NCI-H2196 (cell line): ENCODE measurements at regions not wholly inside any gene's neighbourhood (a gene's known extent, or its start where the extent isn't known, plus 50 kb on each side); places are given as distances from the start of the nearest gene placed in this dataset.

Source experiments
- DNase-seq: peaks from one replicate; lab custom pipeline; 2025; ENCODE audit not compliant: unreplicated experiment; lab: John Stamatoyannopoulos, UW

GRCh38 chr3:24830230-24831152 is 335.8 kb upstream of the THRB start:
- DNase-seq = no peak

DNA sequence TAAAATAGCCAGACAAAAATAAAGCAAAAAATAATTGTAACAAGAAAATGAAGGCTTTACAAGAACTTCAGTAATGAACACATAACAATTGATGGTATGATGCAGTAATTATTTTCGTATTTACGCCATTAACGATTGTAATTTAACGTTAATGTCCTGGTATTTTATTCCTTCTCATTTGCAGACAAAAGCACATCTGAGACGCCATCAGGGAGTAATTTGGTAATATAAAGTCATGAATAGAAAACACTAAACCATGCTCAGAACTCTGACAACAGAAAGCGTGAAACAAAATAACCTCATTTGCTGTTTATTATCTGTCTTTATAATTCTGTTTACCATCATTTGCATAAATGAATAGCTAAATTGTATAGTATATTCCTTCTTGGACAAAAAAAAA is 336.6 kb upstream of the THRB start:
- DNase-seq = no peak

DNA sequence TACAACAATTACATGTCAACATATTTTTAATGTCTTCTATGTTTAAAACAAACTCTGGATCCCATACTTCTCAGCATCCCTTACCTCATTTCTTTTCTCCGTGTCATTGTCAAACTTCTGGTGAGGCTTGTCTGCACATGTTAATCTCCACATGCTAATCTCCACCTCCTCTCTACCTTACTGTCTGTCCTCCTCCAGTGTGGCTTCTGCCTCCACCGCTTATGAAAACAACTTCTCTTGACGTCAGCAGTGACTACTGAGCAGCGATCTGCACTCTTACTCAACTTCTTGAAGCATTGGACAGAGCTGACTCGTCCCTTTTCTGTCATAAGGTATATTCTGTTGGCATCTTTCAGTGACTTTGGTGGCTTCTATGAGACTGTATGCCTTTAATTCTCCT is 338.2 kb upstream of the THRB start:
- no peak for DNase-seq

- DNase-seq = no peak
Measured at GRCh38 chr3:24834442-24834841, 339.8 kb upstream of the THRB start.

DNA sequence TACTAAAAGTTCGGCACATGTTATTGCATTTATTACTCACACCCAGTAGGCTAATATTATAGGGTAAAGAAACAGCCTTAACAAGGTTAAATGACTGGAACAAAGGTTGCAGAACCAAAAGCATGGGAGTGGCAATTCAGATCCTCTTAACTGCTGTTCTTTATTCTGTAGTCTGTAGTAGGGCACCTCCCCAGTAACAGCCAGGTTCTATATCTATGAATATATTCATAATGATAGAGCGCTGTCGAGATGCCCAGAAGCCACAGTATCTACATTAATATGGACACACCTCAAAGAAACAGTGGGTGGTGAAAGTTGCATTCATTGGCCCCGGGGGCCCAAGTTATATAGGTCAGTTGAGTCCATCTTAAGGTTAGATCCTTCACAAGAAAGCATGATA is 340.9 kb upstream of the THRB start:
- DNase-seq = no peak

GRCh38 chr3:24837601-24838000 is 343.0 kb upstream of the THRB start:
- no peak for DNase-seq

- DNase-seq = no peak
Measured at GRCh38 chr3:24838533-24838932, 343.9 kb upstream of the THRB start.

DNA sequence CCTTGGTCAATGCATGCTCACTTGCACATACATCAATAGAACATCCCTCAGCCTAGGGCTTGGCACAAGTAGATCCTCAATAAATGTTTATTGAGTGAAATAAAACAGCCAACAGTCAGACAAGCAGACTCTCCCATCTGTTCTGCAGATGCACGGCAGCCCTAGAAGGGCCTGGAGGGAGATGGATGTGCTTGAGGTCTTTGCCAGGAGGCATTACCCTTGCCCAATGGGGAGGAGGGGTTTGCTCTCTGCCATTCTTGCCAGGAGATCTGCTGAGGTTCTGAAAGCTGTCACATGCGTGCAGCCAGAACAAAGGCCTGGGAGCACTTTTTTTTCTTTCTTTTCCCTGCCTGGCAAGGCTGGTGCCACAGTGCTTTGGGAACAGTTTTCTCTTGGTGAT is 349.3 kb upstream of the THRB start:
- no peak for DNase-seq

DNA sequence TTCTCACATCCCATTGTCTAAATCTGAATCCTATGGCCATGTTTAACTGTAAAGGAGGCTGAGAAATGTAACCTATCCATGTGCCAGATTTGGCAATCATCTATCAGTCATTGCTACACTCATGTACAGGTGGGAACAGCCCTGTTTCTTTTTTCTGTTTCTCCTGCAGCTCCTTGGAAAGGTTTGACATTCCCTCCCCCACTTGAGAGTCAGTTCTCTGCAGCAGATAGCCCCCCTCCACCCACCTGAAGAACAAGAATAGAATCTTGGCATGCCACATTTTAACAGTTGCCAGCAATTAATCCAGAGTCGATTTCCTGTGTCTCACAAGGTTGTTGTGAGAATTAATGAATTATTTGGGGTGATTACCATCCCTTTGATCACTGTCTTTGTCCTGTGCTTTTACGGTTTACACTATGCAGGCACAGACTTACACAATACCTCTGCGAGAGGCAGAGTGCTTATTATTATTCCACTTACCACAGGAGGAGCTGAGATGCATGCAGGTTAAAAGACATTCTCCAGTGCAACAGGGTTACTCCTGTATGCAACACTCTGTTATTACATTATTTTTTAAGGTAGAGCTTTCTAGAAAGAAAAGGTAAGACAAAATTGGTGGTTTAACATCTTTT is 351.0 kb upstream of the THRB start:
- no peak for DNase-seq

DNA sequence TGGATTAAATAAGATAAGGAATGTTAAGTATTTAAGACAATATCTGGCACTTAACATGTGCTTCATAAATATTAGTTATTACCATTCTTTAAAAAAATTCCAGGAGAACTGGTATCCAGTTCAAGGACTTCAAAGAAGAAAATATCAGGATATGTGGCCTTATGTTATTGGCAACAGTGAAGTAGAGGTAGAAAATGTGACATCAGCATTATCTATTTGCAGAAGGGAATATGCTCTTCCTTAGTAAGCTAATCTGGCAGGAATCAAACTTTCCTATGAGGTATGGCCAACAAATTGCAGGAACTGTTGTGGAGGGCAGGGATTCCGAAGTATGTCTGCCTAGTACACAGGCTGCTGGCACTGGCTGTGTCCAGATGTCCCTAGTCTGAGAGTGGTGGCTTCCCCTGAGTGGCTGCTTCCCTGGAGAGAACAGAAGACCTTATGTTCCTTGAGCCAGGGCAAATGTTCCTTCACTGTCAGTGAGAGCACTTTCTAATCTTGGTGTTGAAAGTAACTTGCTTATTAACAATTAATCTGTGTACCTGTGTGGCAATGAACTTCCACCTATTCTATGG is 351.7 kb upstream of the THRB start:
- no peak for DNase-seq

DNA sequence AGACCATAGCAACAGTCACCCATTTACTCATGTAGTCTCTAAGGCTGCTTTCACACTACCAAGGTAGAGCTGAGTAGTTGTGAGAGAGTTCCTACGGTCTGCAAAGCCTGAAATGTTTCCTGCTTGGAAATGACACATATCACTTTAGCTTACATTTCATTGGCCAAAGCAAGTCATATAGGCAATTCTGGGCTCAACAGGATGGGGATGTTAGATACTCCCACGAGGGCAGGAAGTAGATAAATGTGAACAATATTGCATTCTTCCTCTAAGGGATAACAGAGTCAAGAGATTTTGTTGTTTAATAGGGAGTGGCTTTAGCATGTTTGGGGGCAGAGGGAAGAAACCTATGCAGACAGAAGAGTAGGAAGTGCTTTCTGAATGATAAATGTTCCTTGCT is 355.6 kb upstream of the THRB start:
- no peak for DNase-seq

- no peak for DNase-seq
Measured at GRCh38 chr3:24853685-24854490, 359.2 kb upstream of the THRB start.

DNA sequence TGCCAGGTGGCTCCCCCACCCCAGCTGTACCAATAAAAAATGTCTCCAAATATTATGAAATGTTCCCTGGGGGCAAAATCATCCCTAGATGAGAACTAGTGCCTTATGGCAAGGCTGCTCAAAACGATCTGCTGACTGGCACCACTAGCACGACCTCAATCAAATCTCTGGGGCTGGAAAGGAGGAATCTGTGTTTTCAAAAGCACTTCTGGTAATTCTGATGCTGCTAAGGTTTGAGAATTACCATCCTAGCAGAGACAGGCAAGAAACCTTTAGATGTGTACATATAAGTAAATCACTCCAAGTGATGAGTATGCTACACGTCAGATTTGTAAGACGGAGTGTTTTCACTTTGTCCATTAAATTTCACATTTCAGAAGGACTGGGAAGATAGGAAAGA is 360.1 kb upstream of the THRB start:
- no peak for DNase-seq

GRCh38 chr3:24857945-24858344 is 363.3 kb upstream of the THRB start:
- no peak for DNase-seq

GRCh38 chr3:24863215-24863614 is 368.6 kb upstream of the THRB start:
- DNase-seq = no peak

- DNase-seq = no peak
Measured at GRCh38 chr3:24867783-24868182, 373.1 kb upstream of the THRB start.

- DNase-seq = no peak
Measured at GRCh38 chr3:24881239-24881638, 386.6 kb upstream of the THRB start.

DNA sequence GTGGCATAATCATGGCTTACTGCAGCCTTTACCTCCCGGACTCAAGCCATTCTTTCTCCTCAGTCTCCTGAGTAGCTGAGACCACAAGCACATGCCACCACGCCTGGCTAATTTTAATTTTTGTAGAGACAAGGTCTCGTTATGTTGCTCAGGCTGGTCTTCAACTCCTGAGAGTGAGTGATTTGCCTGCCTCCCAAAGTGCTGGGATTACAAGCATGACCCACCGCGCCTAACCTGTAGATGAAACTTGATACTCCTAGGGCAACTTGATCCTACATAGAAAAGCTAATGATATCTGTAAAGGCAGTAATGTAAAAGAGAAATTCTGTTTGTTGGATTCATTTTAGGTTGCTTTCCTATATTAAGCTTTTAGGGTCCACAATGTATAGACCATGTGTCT is 391.9 kb upstream of the THRB start:
- no peak for DNase-seq

DNA sequence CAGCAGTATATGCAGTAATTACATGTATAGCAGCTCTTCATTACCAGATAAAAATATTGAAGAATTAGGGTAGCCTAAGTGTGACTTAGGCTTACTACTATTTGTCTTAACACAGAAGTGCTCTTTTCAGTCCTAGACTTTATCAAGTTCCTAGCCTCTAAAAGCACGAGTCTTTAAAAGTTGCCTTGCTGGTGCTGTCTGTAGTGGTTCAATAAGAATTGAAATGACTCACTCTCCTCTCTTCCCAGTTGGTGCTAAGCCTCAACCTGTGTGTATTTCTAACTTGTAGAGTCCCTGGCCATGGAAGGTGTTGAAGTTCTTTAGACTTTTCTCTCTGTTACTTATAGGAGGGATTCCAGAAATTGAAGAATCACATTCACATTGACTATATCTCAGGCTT is 395.4 kb upstream of the THRB start:
- no peak for DNase-seq

- DNase-seq = no peak
Measured at GRCh38 chr3:24899373-24899772, 404.7 kb upstream of the THRB start.

- DNase-seq = no peak
Measured at GRCh38 chr3:24899901-24900603, 405.4 kb upstream of the THRB start.
